ENCODE measurements at regions not wholly inside any gene's neighbourhood (a gene's known extent, or its start where the extent isn't known, plus 50 kb on each side); places are given as distances from the start of the nearest gene placed in this dataset.
"Not testable (repeated sequence)": the region's sequence is repeated elsewhere in the genome, so short reads cannot be mapped to it uniquely, and the experiment has no call there.

GRCh38 chr10:52597189-52597863, 175.3 kb downstream of the MBL2 start:
- H3K27me3 ChIP-seq (ENCODE audit: control insufficient read depth, insufficient read depth, low read length): no peaks in the 10 kb centered on the region
- no peaks in the 10 kb centered on the region for H3K9me3 ChIP-seq (ENCODE audit: control insufficient read depth, insufficient read depth, low read length)
- H3K27ac Mint-ChIP-seq: no peak overlapping the region
- intact Hi-C loops (cut with micrococcal nuclease): no loop called here
- H3K4me3 ChIP-seq (ENCODE audit: low read length): no peak overlapping the region
- DNase-seq (no peak), ATAC-seq (no peak)
- no peak overlapping the region for H3K27ac ChIP-seq (ENCODE audit: low read length)
- WGBS (ENCODE audit: insufficient coverage): 61% methylated on average over 3 of the region's 3 CpGs
- H3K36me3 Mint-ChIP-seq: no peaks in the 10 kb centered on the region
- H3K27me3 Mint-ChIP-seq (ENCODE audit: low read depth in 2 of 2): no peaks in the 10 kb centered on the region
- no peak for TF ChIP-seq CTCF (IDR thresholded peaks at IDR 0.05)
- no peaks in the 10 kb centered on the region for H3K36me3 ChIP-seq (ENCODE audit: control insufficient read depth, insufficient read depth, low read length)
- H3K4me3 Mint-ChIP-seq: no peak overlapping the region
- no peaks in the 10 kb centered on the region for H3K9me3 Mint-ChIP-seq
- no peaks in the 10 kb centered on the region for H3K4me1 ChIP-seq (ENCODE audit: control insufficient read depth, insufficient read depth, low read length)
- H3K4me1 Mint-ChIP-seq: no peaks in the 10 kb centered on the region

GRCh38 chr10:52598936-52599335, 173.6 kb downstream of the MBL2 start:
- no peaks in the 10 kb centered on the region for H3K36me3 Mint-ChIP-seq
- no peak overlapping the region for H3K4me3 Mint-ChIP-seq
- intact Hi-C loops (cut with micrococcal nuclease): no loop called here

GRCh38 chr10:52599551-52600200, 172.9 kb downstream of the MBL2 start:
- no peak for TF ChIP-seq CTCF (IDR thresholded peaks at IDR 0.05)
- Mint-ChIP-seq H3K4me1 (no peaks in the 10 kb centered on the region), H3K27ac (no peak overlapping the region), H3K9me3 (peaks cover 0 to 2% of the 10 kb centered on the region in 2 donors), H3K36me3 (no peaks in the 10 kb centered on the region), H3K4me3 (no peak overlapping the region), H3K27me3 (ENCODE audit: low read depth in 2 of 2) (no peaks in the 10 kb centered on the region)
- H3K9me3 ChIP-seq (ENCODE audit: control insufficient read depth, insufficient read depth, low read length): no peaks in the 10 kb centered on the region
- no peak overlapping the region for H3K4me3 ChIP-seq (ENCODE audit: low read length)
- intact Hi-C loops (cut with micrococcal nuclease): no loop called here
- no peaks in the 10 kb centered on the region for H3K27me3 ChIP-seq (ENCODE audit: control insufficient read depth, insufficient read depth, low read length)
- DNase-seq: no peak
- no peak overlapping the region for H3K27ac ChIP-seq (ENCODE audit: low read length)
- H3K36me3 ChIP-seq (ENCODE audit: control insufficient read depth, insufficient read depth, low read length): no peaks in the 10 kb centered on the region
- no peaks in the 10 kb centered on the region for H3K4me1 ChIP-seq (ENCODE audit: control insufficient read depth, insufficient read depth, low read length)
- 87% methylated on average over 4 of the region's 5 CpGs for WGBS (ENCODE audit: insufficient coverage)
- no peak for ATAC-seq

More at GRCh38 chr10:52598936-52599335, 173.6 kb downstream of the MBL2 start:
- Mint-ChIP-seq H3K27ac (no peak overlapping the region), H3K4me1 (no peaks in the 10 kb centered on the region), H3K9me3 (peaks cover 0 to 2% of the 10 kb centered on the region in 2 donors), H3K27me3 (ENCODE audit: low read depth in 2 of 2) (no peaks in the 10 kb centered on the region)
- no peaks in the 10 kb centered on the region for H3K9me3 ChIP-seq (ENCODE audit: control insufficient read depth, insufficient read depth, low read length)
- no peak for DNase-seq
- H3K4me1 ChIP-seq (ENCODE audit: control insufficient read depth, insufficient read depth, low read length): no peaks in the 10 kb centered on the region
- no peak for TF ChIP-seq CTCF (IDR thresholded peaks at IDR 0.05)
- no peak overlapping the region for H3K27ac ChIP-seq (ENCODE audit: low read length)
- no peak overlapping the region for H3K4me3 ChIP-seq (ENCODE audit: low read length)
- ATAC-seq: no peak
- no CpG with 5 or more reads among the region's 2 CpGs for WGBS (ENCODE audit: insufficient coverage)
- H3K27me3 ChIP-seq (ENCODE audit: control insufficient read depth, insufficient read depth, low read length): no peaks in the 10 kb centered on the region
- H3K36me3 ChIP-seq (ENCODE audit: control insufficient read depth, insufficient read depth, low read length): no peaks in the 10 kb centered on the region

- H3K4me3 Mint-ChIP-seq; H3K9me3 Mint-ChIP-seq; intact Hi-C loops (cut with micrococcal nuclease); DNase-seq; H3K27me3 ChIP-seq (ENCODE audit: control insufficient read depth, insufficient read depth, low read length); H3K27me3 Mint-ChIP-seq (ENCODE audit: low read depth in 2 of 2); H3K4me1 Mint-ChIP-seq; H3K36me3 ChIP-seq (ENCODE audit: control insufficient read depth, insufficient read depth, low read length); H3K4me1 ChIP-seq (ENCODE audit: control insufficient read depth, insufficient read depth, low read length); H3K27ac ChIP-seq (ENCODE audit: low read length); H3K36me3 Mint-ChIP-seq; H3K9me3 ChIP-seq (ENCODE audit: control insufficient read depth, insufficient read depth, low read length); H3K27ac Mint-ChIP-seq; ATAC-seq; H3K4me3 ChIP-seq (ENCODE audit: low read length): not testable (repeated sequence)
Observed at GRCh38 chr10:52604131-52604530, 168.5 kb downstream of the MBL2 start.

All from natural killer cell (primary cell).